Lower lobe of right lung (tissue), 2 donors: ENCODE measurements at regions not wholly inside any gene's neighbourhood (a gene's known extent, or its start where the extent isn't known, plus 50 kb on each side); places are given as distances from the start of the nearest gene placed in this dataset.

Experiments used
- ATAC-seq, 2 donors: fragments of 200-7000 bp; cut with Tn5 transposase; one replicate each; pipeline ENCODE4 v1.9.1; 2020 to 2022; ENCODE audit warnings: mild to moderate bottlenecking in 2 of 2, moderate library complexity in 2 of 2
- DNase-seq: peaks from one replicate; pipeline ENCODE4 v3.0.0-alpha.2; 2020
- H3K27ac ChIP-seq: fragments of 200-600 bp; one replicate; pipeline ENCODE4 v1.8.0; 2022
- H3K27me3 ChIP-seq: fragments of 200-600 bp; one replicate; pipeline ENCODE4 v1.8.0; 2022; ENCODE audit warnings: low read depth
- H3K36me3 ChIP-seq: fragments of 200-600 bp; one replicate; pipeline ENCODE4 v1.8.0; 2022; ENCODE audit warnings: mild to moderate bottlenecking
- H3K4me1 ChIP-seq: fragments of 200-600 bp; one replicate; pipeline ENCODE4 v1.8.0; 2022
- H3K4me3 ChIP-seq: fragments of 200-600 bp; one replicate; pipeline ENCODE4 v1.8.0; 2022; ENCODE audit warnings: mild to moderate bottlenecking
- H3K9me3 ChIP-seq: fragments of 200-600 bp; one replicate; pipeline ENCODE4 v1.8.0; 2022
- CTCF ChIP-seq: fragments of 200-600 bp; IDR thresholded peaks from one replicate; pipeline ENCODE4 v1.8.0; 2022; ENCODE audit warnings: antibody characterized with exemption, mild to moderate bottlenecking
- intact Hi-C: fragments of 100-400 bp; cut with DNase I; formaldehyde crosslinking; loops from one replicate; pipeline ENCODE4 v1.11.0; 2022
- donor health status: DM: no; HTN: yes; CAD: no; lungs with severe emphysema.

- Histone ChIP-seq H3K4me1 (no peaks in the 10 kb centered on the region), H3K9me3 (no peaks in the 10 kb centered on the region), H3K27me3 (no peaks in the 10 kb centered on the region), H3K4me3 (no peak overlapping the region), H3K36me3 (no peaks in the 10 kb centered on the region), H3K27ac (no peak overlapping the region)
- DNase-seq (no peak), ATAC-seq (no peak)
- intact Hi-C loops = no loop called here
- TF ChIP-seq CTCF = no peak
These were observed 1030.1 kb upstream of the GRIA3 start for GRCh38 chrX:122154019-122154418.

- Histone ChIP-seq H3K9me3 (no peaks in the 10 kb centered on the region), H3K27me3 (no peaks in the 10 kb centered on the region), H3K4me3 (no peak overlapping the region), H3K27ac (no peak overlapping the region), H3K36me3 (no peaks in the 10 kb centered on the region), H3K4me1 (no peaks in the 10 kb centered on the region)
- no peak for TF ChIP-seq CTCF
- no peak for DNase-seq
- no peak for ATAC-seq
- intact Hi-C loops = no loop called here
These were observed 1015.8 kb upstream of the GRIA3 start for GRCh38 chrX:122168241-122168640.

- TF ChIP-seq CTCF = no peak
- no peak overlapping the region for H3K4me3 ChIP-seq
- DNase-seq (no peak), ATAC-seq (no peak)
- intact Hi-C loops = no loop called here
- H3K4me1 ChIP-seq = no peaks in the 10 kb centered on the region
- no peak overlapping the region for H3K27ac ChIP-seq
- H3K36me3 ChIP-seq = no peaks in the 10 kb centered on the region
- H3K9me3 ChIP-seq = no peaks in the 10 kb centered on the region
- H3K27me3 ChIP-seq = no peaks in the 10 kb centered on the region
These were observed 999.3 kb upstream of the GRIA3 start for GRCh38 chrX:122184791-122185190.

GRCh38 chrX:122187069-122187713 lies 996.9 kb upstream of the GRIA3 start:
- no peak for TF ChIP-seq CTCF
- no peak overlapping the region for H3K27ac ChIP-seq
- no peaks in the 10 kb centered on the region for H3K4me1 ChIP-seq
- ATAC-seq (no peak), DNase-seq (no peak)
- H3K36me3 ChIP-seq = no peaks in the 10 kb centered on the region
- intact Hi-C loops = no loop called here
- H3K27me3 ChIP-seq = no peaks in the 10 kb centered on the region
- H3K4me3 ChIP-seq = no peak overlapping the region
- H3K9me3 ChIP-seq = no peaks in the 10 kb centered on the region

- TF ChIP-seq CTCF = no peak
- DNase-seq (no peak), ATAC-seq (no peak)
- H3K4me1 ChIP-seq = no peaks in the 10 kb centered on the region
- H3K4me3 ChIP-seq = no peak overlapping the region
- intact Hi-C loops = no loop called here
- no peaks in the 10 kb centered on the region for H3K36me3 ChIP-seq
- H3K27ac ChIP-seq = no peak overlapping the region
- H3K9me3 ChIP-seq = no peaks in the 10 kb centered on the region
- no peaks in the 10 kb centered on the region for H3K27me3 ChIP-seq
These were observed 995.3 kb upstream of the GRIA3 start for GRCh38 chrX:122188751-122189150.
